ENCODE measurements at regions not wholly inside any gene's neighbourhood (a gene's known extent, or its start where the extent isn't known, plus 50 kb on each side); places are given as distances from the start of the nearest gene placed in this dataset.

DNA sequence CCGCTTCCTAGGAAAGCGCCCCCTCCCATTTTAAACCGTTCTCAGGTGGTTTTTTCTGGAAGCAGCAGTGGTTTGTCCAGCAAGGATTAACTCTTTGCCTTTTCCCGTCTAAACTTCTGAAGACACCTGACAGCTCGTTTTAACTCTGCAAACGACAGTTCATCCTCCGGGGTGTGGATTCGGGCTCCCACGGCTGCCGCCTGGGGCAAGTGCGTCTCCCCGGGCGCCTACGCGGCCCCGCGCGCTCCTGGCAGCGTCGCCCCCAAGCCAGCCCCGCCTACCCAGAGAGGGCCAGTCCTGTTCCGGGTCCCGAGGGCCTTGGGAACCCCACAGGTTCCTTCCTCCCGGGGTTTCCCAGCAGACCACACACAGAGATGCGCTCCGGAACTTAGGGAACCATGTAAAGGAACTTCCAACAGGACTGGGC lies 54.4 kb downstream of the PRR18 start:
- TF ChIP-seq YY1 (IDR thresholded peaks at IDR 0.05; ENCODE audit: low read depth), result no peak
- TF ChIP-seq, protein P1, sequence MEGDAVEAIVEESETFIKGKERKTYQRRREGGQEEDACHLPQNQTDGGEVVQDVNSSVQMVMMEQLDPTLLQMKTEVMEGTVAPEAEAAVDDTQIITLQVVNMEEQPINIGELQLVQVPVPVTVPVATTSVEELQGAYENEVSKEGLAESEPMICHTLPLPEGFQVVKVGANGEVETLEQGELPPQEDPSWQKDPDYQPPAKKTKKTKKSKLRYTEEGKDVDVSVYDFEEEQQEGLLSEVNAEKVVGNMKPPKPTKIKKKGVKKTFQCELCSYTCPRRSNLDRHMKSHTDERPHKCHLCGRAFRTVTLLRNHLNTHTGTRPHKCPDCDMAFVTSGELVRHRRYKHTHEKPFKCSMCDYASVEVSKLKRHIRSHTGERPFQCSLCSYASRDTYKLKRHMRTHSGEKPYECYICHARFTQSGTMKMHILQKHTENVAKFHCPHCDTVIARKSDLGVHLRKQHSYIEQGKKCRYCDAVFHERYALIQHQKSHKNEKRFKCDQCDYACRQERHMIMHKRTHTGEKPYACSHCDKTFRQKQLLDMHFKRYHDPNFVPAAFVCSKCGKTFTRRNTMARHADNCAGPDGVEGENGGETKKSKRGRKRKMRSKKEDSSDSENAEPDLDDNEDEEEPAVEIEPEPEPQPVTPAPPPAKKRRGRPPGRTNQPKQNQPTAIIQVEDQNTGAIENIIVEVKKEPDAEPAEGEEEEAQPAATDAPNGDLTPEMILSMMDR (IDR thresholded peaks at IDR 0.05), result no peak
- TF ChIP-seq POLR2AphosphoS5 (IDR thresholded peaks at IDR 0.05; ENCODE audit: low read depth, low read length), result no peak
- no peak for TF ChIP-seq MXI1 (IDR thresholded peaks at IDR 0.05; ENCODE audit: low read depth, low read length)
